ENCODE measurements at regions not wholly inside any gene's neighbourhood (a gene's known extent, or its start where the extent isn't known, plus 50 kb on each side); places are given as distances from the start of the nearest gene placed in this dataset.

DNA sequence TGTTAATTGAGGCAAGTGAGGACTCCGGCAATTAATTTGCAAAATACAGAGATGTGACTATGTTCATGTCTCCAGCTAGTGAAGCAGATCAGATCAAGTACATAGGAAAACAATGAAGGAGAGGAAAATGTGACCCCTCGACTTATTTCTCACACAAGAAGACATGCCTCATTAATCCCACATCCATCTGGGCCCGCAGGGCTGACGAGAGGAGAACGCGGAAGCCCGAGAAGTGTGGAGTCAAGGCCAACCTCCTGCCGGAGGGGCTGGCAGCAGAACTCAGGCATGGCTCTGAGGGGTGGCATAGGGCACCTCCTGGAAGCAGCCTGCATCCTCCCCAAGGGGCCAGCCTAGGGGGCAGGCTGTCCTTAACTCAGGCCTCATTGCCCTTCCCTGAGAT, 54.4 kb downstream of the ZNF503 start:
- no peaks in the 10 kb centered on the region for H3K4me1 ChIP-seq (ENCODE audit: control insufficient read depth in 1 of 2, insufficient read depth in 2 of 2, low read length in 2 of 2)
- H3K79me1 ChIP-seq (ENCODE audit: low read length) = no peaks in the 10 kb centered on the region
- DNase-seq = no peak
- H3K4me3 ChIP-seq (ENCODE audit: low read depth, low read length) = no peak overlapping the region
- no CpG with 5 or more reads among the region's 8 CpGs for WGBS (ENCODE audit: extremely low coverage, insufficient coverage, insufficient read length)
- no peak overlapping the region for H3K9ac ChIP-seq (ENCODE audit: low read length)
- H3K18ac ChIP-seq (ENCODE audit: low read length) = no peak overlapping the region
- H4K12ac ChIP-seq (ENCODE audit: low read depth, low read length) = no peak overlapping the region
- H3K9me3 ChIP-seq (ENCODE audit: insufficient read depth, low read depth, low read length) = peaks cover 9% of the 10 kb centered on the region
- H3K4me2 ChIP-seq (ENCODE audit: low read length) = no peak overlapping the region
- no peak overlapping the region for H2BK120ac ChIP-seq (ENCODE audit: insufficient read depth, low read length, poor library complexity)
- no peaks in the 10 kb centered on the region for H3K27me3 ChIP-seq (ENCODE audit: insufficient read depth, low read length)
- H3K4ac ChIP-seq (ENCODE audit: low read depth, low read length) = no peak overlapping the region
- no peak overlapping the region for H2AK5ac ChIP-seq (ENCODE audit: low read length)
- H3K79me2 ChIP-seq (ENCODE audit: control insufficient read depth, insufficient read depth, low read length, poor library complexity) = no peaks in the 10 kb centered on the region
- no peak overlapping the region for H4K8ac ChIP-seq (ENCODE audit: low read depth, low read length)
- H3K23ac ChIP-seq (ENCODE audit: low read length) = no peak overlapping the region
- H2BK5ac ChIP-seq (ENCODE audit: low read depth, low read length, poor library complexity) = no peak overlapping the region
- no peak overlapping the region for H3K27ac ChIP-seq (ENCODE audit: low read depth, low read length)
- H3K36me3 ChIP-seq (ENCODE audit: control insufficient read depth in 1 of 2, insufficient read depth in 2 of 2, low read length in 2 of 2) = no peaks in the 10 kb centered on the region
- no peak overlapping the region for H4K91ac ChIP-seq (ENCODE audit: low read depth, low read length)
- H3K14ac ChIP-seq (ENCODE audit: low read length) = no peak overlapping the region
- no peak overlapping the region for H2BK12ac ChIP-seq (ENCODE audit: low read length)
- H2AFZ ChIP-seq (ENCODE audit: insufficient read depth, low read length, poor library complexity) = no peak overlapping the region

DNA sequence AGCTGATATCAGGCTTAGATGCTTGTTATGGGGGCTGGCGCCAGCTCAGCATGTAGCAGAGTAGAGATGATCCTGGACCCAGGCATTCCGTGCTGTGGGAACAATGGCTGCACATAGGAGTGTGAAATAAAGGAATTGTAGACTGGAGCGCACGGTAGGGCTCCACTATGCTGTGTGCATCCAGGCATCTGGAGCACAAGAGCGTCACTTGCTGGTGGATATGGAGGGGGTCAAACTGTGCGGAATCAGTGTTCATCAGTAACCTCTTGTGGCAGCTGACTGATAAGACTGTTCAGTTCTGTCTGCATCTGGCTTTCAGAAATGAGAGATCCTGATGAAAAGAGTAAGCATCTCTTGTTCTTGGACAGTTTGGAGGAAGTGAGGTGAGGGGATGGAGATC, 55.8 kb downstream of the ZNF503 start:
- Histone ChIP-seq H3K4ac (ENCODE audit: low read depth, low read length) (no peak overlapping the region), H3K9ac (ENCODE audit: low read length) (no peak overlapping the region), H2BK5ac (ENCODE audit: low read depth, low read length, poor library complexity) (no peak overlapping the region), H3K23ac (ENCODE audit: low read length) (no peak overlapping the region), H3K18ac (ENCODE audit: low read length) (no peak overlapping the region), H2BK120ac (ENCODE audit: insufficient read depth, low read length, poor library complexity) (no peak overlapping the region), H3K4me1 (ENCODE audit: control insufficient read depth in 1 of 2, insufficient read depth in 2 of 2, low read length in 2 of 2) (no peaks in the 10 kb centered on the region), H2AFZ (ENCODE audit: insufficient read depth, low read length, poor library complexity) (no peak overlapping the region), H3K27ac (ENCODE audit: low read depth, low read length) (no peak overlapping the region), H3K9me3 (ENCODE audit: insufficient read depth, low read depth, low read length) (peaks cover 9% of the 10 kb centered on the region), H3K36me3 (ENCODE audit: control insufficient read depth in 1 of 2, insufficient read depth in 2 of 2, low read length in 2 of 2) (no peaks in the 10 kb centered on the region), H3K79me1 (ENCODE audit: low read length) (no peaks in the 10 kb centered on the region), H2AK5ac (ENCODE audit: low read length) (no peak overlapping the region), H3K4me2 (ENCODE audit: low read length) (no peak overlapping the region), H4K91ac (ENCODE audit: low read depth, low read length) (no peak overlapping the region), H3K14ac (ENCODE audit: low read length) (no peak overlapping the region), H4K8ac (ENCODE audit: low read depth, low read length) (no peak overlapping the region), H3K27me3 (ENCODE audit: insufficient read depth, low read length) (no peaks in the 10 kb centered on the region), H4K12ac (ENCODE audit: low read depth, low read length) (no peak overlapping the region), H2BK12ac (ENCODE audit: low read length) (no peak overlapping the region), H3K4me3 (ENCODE audit: low read depth, low read length) (no peak overlapping the region), H3K79me2 (ENCODE audit: control insufficient read depth, insufficient read depth, low read length, poor library complexity) (no peaks in the 10 kb centered on the region)
- no peak for DNase-seq
- no CpG with 5 or more reads among the region's 6 CpGs for WGBS (ENCODE audit: extremely low coverage, insufficient coverage, insufficient read length)

DNA sequence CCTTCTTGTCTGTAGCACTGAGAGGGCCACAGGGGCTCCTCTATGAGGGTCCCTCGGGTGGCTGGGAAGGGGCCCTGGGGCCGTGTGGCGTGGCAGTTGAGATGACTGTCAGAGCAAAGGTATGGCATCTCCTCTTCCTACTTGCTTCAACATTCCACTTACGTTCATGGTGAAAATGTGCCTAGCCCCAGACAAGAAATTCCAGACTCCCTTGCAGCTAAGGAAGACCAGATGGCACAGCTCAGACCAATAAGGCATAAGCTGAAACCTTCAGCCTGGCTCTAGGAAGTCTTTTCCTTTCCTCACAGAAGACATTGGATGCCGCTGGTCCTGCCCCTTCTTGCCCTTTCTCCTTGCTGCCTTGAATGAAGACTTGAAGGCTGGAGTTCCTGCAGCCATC, 57.4 kb downstream of the ZNF503 start:
- H2BK120ac ChIP-seq (ENCODE audit: insufficient read depth, low read length, poor library complexity) = no peak overlapping the region
- no CpG with 5 or more reads among the region's 5 CpGs for WGBS (ENCODE audit: extremely low coverage, insufficient coverage, insufficient read length)
- no peaks in the 10 kb centered on the region for H3K79me1 ChIP-seq (ENCODE audit: low read length)
- no peak overlapping the region for H3K18ac ChIP-seq (ENCODE audit: low read length)
- H3K4me1 ChIP-seq (ENCODE audit: control insufficient read depth in 1 of 2, insufficient read depth in 2 of 2, low read length in 2 of 2) = no peaks in the 10 kb centered on the region
- no peaks in the 10 kb centered on the region for H3K36me3 ChIP-seq (ENCODE audit: control insufficient read depth in 1 of 2, insufficient read depth in 2 of 2, low read length in 2 of 2)
- H3K4ac ChIP-seq (ENCODE audit: low read depth, low read length) = no peak overlapping the region
- H3K9ac ChIP-seq (ENCODE audit: low read length) = no peak overlapping the region
- H3K4me2 ChIP-seq (ENCODE audit: low read length) = no peak overlapping the region
- peaks cover 9% of the 10 kb centered on the region for H3K9me3 ChIP-seq (ENCODE audit: insufficient read depth, low read depth, low read length)
- no peak overlapping the region for H2BK5ac ChIP-seq (ENCODE audit: low read depth, low read length, poor library complexity)
- DNase-seq = no peak
- no peaks in the 10 kb centered on the region for H3K79me2 ChIP-seq (ENCODE audit: control insufficient read depth, insufficient read depth, low read length, poor library complexity)
- H4K8ac ChIP-seq (ENCODE audit: low read depth, low read length) = no peak overlapping the region
- H2AK5ac ChIP-seq (ENCODE audit: low read length) = no peak overlapping the region
- no peak overlapping the region for H2BK12ac ChIP-seq (ENCODE audit: low read length)
- H3K27ac ChIP-seq (ENCODE audit: low read depth, low read length) = no peak overlapping the region
- no peak overlapping the region for H4K12ac ChIP-seq (ENCODE audit: low read depth, low read length)
- no peaks in the 10 kb centered on the region for H3K27me3 ChIP-seq (ENCODE audit: insufficient read depth, low read length)
- H3K4me3 ChIP-seq (ENCODE audit: low read depth, low read length) = no peak overlapping the region
- H3K23ac ChIP-seq (ENCODE audit: low read length) = no peak overlapping the region
- no peak overlapping the region for H2AFZ ChIP-seq (ENCODE audit: insufficient read depth, low read length, poor library complexity)
- no peak overlapping the region for H4K91ac ChIP-seq (ENCODE audit: low read depth, low read length)
- no peak overlapping the region for H3K14ac ChIP-seq (ENCODE audit: low read length)

GRCh38 chr10:75342397-75342796, 59.2 kb downstream of the ZNF503 start:
- Histone ChIP-seq H3K79me2 (ENCODE audit: control insufficient read depth, insufficient read depth, low read length, poor library complexity) (no peaks in the 10 kb centered on the region), H3K14ac (ENCODE audit: low read length) (no peak overlapping the region), H3K4ac (ENCODE audit: low read depth, low read length) (no peak overlapping the region), H4K8ac (ENCODE audit: low read depth, low read length) (no peak overlapping the region), H3K9ac (ENCODE audit: low read length) (no peak overlapping the region), H3K18ac (ENCODE audit: low read length) (no peak overlapping the region), H3K9me3 (ENCODE audit: insufficient read depth, low read depth, low read length) (peaks cover 9% of the 10 kb centered on the region), H4K12ac (ENCODE audit: low read depth, low read length) (no peak overlapping the region), H3K27ac (ENCODE audit: low read depth, low read length) (no peak overlapping the region), H3K4me3 (ENCODE audit: low read depth, low read length) (no peak overlapping the region), H3K79me1 (ENCODE audit: low read length) (no peaks in the 10 kb centered on the region), H4K91ac (ENCODE audit: low read depth, low read length) (no peak overlapping the region), H2BK120ac (ENCODE audit: insufficient read depth, low read length, poor library complexity) (no peak overlapping the region), H3K23ac (ENCODE audit: low read length) (no peak overlapping the region), H3K4me1 (ENCODE audit: control insufficient read depth in 1 of 2, insufficient read depth in 2 of 2, low read length in 2 of 2) (no peaks in the 10 kb centered on the region), H3K4me2 (ENCODE audit: low read length) (no peak overlapping the region), H2BK12ac (ENCODE audit: low read length) (no peak overlapping the region), H3K27me3 (ENCODE audit: insufficient read depth, low read length) (no peaks in the 10 kb centered on the region), H2BK5ac (ENCODE audit: low read depth, low read length, poor library complexity) (no peak overlapping the region), H2AFZ (ENCODE audit: insufficient read depth, low read length, poor library complexity) (no peak overlapping the region), H2AK5ac (ENCODE audit: low read length) (no peak overlapping the region), H3K36me3 (ENCODE audit: control insufficient read depth in 1 of 2, insufficient read depth in 2 of 2, low read length in 2 of 2) (no peaks in the 10 kb centered on the region)
- WGBS (ENCODE audit: extremely low coverage, insufficient coverage, insufficient read length) = no CpG with 5 or more reads among the region's 5 CpGs
- DNase-seq = no peak

- Histone ChIP-seq H2BK120ac (ENCODE audit: insufficient read depth, low read length, poor library complexity) (no peak overlapping the region), H4K12ac (ENCODE audit: low read depth, low read length) (no peak overlapping the region), H3K36me3 (ENCODE audit: control insufficient read depth in 1 of 2, insufficient read depth in 2 of 2, low read length in 2 of 2) (no peaks in the 10 kb centered on the region), H3K9ac (ENCODE audit: low read length) (no peak overlapping the region), H4K8ac (ENCODE audit: low read depth, low read length) (no peak overlapping the region), H3K4me3 (ENCODE audit: low read depth, low read length) (no peak overlapping the region), H3K27ac (ENCODE audit: low read depth, low read length) (no peak overlapping the region), H3K9me3 (ENCODE audit: insufficient read depth, low read depth, low read length) (no peaks in the 10 kb centered on the region), H3K23ac (ENCODE audit: low read length) (no peak overlapping the region), H2AFZ (ENCODE audit: insufficient read depth, low read length, poor library complexity) (no peak overlapping the region), H3K4me2 (ENCODE audit: low read length) (no peak overlapping the region), H4K91ac (ENCODE audit: low read depth, low read length) (no peak overlapping the region), H3K79me1 (ENCODE audit: low read length) (no peaks in the 10 kb centered on the region), H3K27me3 (ENCODE audit: insufficient read depth, low read length) (no peaks in the 10 kb centered on the region), H3K14ac (ENCODE audit: low read length) (no peak overlapping the region), H2BK5ac (ENCODE audit: low read depth, low read length, poor library complexity) (no peak overlapping the region), H2AK5ac (ENCODE audit: low read length) (no peak overlapping the region), H2BK12ac (ENCODE audit: low read length) (no peak overlapping the region), H3K18ac (ENCODE audit: low read length) (no peak overlapping the region), H3K4me1 (ENCODE audit: control insufficient read depth in 1 of 2, insufficient read depth in 2 of 2, low read length in 2 of 2) (no peaks in the 10 kb centered on the region), H3K4ac (ENCODE audit: low read depth, low read length) (no peak overlapping the region), H3K79me2 (ENCODE audit: control insufficient read depth, insufficient read depth, low read length, poor library complexity) (no peaks in the 10 kb centered on the region)
- no peak for DNase-seq
Observed at GRCh38 chr10:75335983-75336382, 65.6 kb downstream of the ZNF503 start.
